Activated T-helper 17 cell treated with anti-CD3 and anti-CD28 coated beads, Interleukin-2, amount 50 U/mL, for 72 hours (primary cell): ENCODE measurements at regions not wholly inside any gene's neighbourhood (a gene's known extent, or its start where the extent isn't known, plus 50 kb on each side); places are given as distances from the start of the nearest gene placed in this dataset.
"Not testable (repeated sequence)": the region's sequence is repeated elsewhere in the genome, so short reads cannot be mapped to it uniquely, and the experiment has no call there.

Experiments used
- ATAC-seq: fragments of 150-1000 bp; cut with Tn5 transposase; replicated peaks from 2 replicates; pipeline ENCODE4 v1.10.0; 2021; ENCODE audit warnings: mild to moderate bottlenecking, moderate library complexity
- H3K27ac Mint-ChIP-seq: one replicate; pipeline ENCODE4 v1.8.0; 2022; ENCODE audit warnings: mixed read lengths
- H3K27me3 Mint-ChIP-seq: one replicate; pipeline ENCODE4 v1.8.0; 2022; ENCODE audit warnings: mixed read lengths
- H3K36me3 Mint-ChIP-seq: one replicate; pipeline ENCODE4 v1.8.0; 2022; ENCODE audit warnings: low read depth, mild to moderate bottlenecking, mixed read lengths
- H3K4me1 Mint-ChIP-seq: one replicate; pipeline ENCODE4 v1.8.0; 2022; ENCODE audit warnings: mixed read lengths
- H3K4me3 Mint-ChIP-seq: one replicate; pipeline ENCODE4 v1.8.0; 2022; ENCODE audit warnings: mild to moderate bottlenecking, mixed read lengths
- H3K9me3 Mint-ChIP-seq: one replicate; pipeline ENCODE4 v1.8.0; 2022; ENCODE audit warnings: mixed read lengths

GRCh38 chr5:34551911-34552433, 104.2 kb upstream of the RAI14 start:
- no peak for ATAC-seq
- Mint-ChIP-seq H3K36me3 (no peaks in the 10 kb centered on the region), H3K4me1 (no peaks in the 10 kb centered on the region), H3K9me3 (no peaks in the 10 kb centered on the region), H3K27ac (no peak overlapping the region), H3K4me3 (no peak overlapping the region), H3K27me3 (peaks cover 4% of the 10 kb centered on the region)

- Mint-ChIP-seq H3K4me3 (no peak overlapping the region), H3K27me3 (peaks cover 3% of the 10 kb centered on the region), H3K4me1 (no peaks in the 10 kb centered on the region), H3K36me3 (no peaks in the 10 kb centered on the region), H3K9me3 (no peaks in the 10 kb centered on the region), H3K27ac (no peak overlapping the region)
- ATAC-seq: no peak
Measured at GRCh38 chr5:34552686-34553085, 103.4 kb upstream of the RAI14 start.

GRCh38 chr5:34553581-34553980, 102.5 kb upstream of the RAI14 start:
- Mint-ChIP-seq H3K4me1 (no peaks in the 10 kb centered on the region), H3K27ac (no peak overlapping the region), H3K4me3 (no peak overlapping the region), H3K36me3 (no peaks in the 10 kb centered on the region), H3K9me3 (no peaks in the 10 kb centered on the region), H3K27me3 (peaks cover 3% of the 10 kb centered on the region)
- ATAC-seq: no peak

DNA sequence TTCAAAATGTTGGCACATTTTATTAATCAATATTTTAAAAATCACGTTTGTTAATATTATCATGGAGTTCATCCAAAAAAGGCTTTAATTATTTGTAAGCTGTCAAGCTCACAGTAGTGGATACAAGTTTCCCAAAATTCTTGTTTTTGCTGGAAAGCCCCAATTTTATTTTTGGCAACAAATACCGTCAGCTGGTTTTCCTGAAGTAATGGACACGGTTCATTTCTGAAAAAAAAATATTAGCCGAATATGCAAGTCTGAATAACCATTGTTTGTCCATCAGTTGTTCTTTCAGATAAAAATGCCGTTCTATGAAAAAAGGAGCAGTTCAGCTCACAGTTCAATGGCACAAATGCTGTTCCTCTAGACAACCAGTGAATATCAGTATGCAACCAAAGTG, 101.5 kb upstream of the RAI14 start:
- H3K4me3 Mint-ChIP-seq: no peak overlapping the region
- no peak overlapping the region for H3K27ac Mint-ChIP-seq
- no peaks in the 10 kb centered on the region for H3K36me3 Mint-ChIP-seq
- H3K9me3 Mint-ChIP-seq: no peaks in the 10 kb centered on the region
- peaks cover 3% of the 10 kb centered on the region for H3K27me3 Mint-ChIP-seq
- no peak for ATAC-seq
- H3K4me1 Mint-ChIP-seq: no peaks in the 10 kb centered on the region

- H3K9me3 Mint-ChIP-seq: no peaks in the 10 kb centered on the region
- H3K36me3 Mint-ChIP-seq: no peaks in the 10 kb centered on the region
- H3K27me3 Mint-ChIP-seq: peaks cover 2% of the 10 kb centered on the region
- no peak for ATAC-seq
- H3K4me3 Mint-ChIP-seq: no peak overlapping the region
- H3K27ac Mint-ChIP-seq: no peak overlapping the region
- no peaks in the 10 kb centered on the region for H3K4me1 Mint-ChIP-seq
Measured at GRCh38 chr5:34555699-34556508, 100.2 kb upstream of the RAI14 start.

DNA sequence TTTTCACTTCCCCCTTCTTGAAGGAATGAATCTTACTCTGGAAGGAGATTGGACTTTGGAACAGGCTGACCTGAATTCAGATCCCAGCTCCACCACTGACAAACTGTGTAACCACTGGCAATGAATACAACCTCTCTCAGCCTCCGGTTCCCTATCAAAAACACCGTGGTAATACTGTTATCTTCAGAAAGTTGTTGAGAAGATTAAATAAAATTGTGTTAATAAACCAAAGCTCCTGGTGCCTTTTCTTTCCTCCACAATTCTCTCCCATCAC, 99.7 kb upstream of the RAI14 start:
- Mint-ChIP-seq H3K4me3 (no peak overlapping the region), H3K27ac (no peak overlapping the region), H3K9me3 (no peaks in the 10 kb centered on the region), H3K36me3 (no peaks in the 10 kb centered on the region), H3K4me1 (no peaks in the 10 kb centered on the region), H3K27me3 (no peaks in the 10 kb centered on the region)
- no peak for ATAC-seq

DNA sequence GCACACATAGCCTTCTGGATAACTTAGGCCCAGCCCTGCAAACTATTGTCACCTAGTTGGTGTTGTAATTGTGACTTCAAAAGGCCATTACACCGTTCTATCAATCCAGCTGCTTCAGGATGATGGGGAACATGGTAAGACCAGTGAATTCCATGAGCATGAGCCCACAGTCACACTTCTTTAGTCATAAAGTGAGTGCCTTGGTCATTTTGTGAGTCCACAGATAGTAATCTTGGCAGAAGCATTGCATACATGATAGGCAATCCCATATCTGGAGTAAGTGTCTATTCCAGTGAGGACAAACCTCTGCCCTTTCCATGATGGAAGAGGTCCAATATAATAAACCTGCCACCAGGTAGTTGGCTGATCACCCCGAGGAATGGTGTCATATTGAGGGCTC, 94.5 kb upstream of the RAI14 start:
- not testable (repeated sequence) for H3K4me3 Mint-ChIP-seq, H3K27me3 Mint-ChIP-seq, H3K4me1 Mint-ChIP-seq, ATAC-seq, H3K9me3 Mint-ChIP-seq, H3K36me3 Mint-ChIP-seq, H3K27ac Mint-ChIP-seq

- no peak for ATAC-seq
- no peaks in the 10 kb centered on the region for H3K36me3 Mint-ChIP-seq
- H3K27ac Mint-ChIP-seq: no peak overlapping the region
- no peak overlapping the region for H3K4me3 Mint-ChIP-seq
- H3K4me1 Mint-ChIP-seq: no peaks in the 10 kb centered on the region
- no peaks in the 10 kb centered on the region for H3K27me3 Mint-ChIP-seq
- H3K9me3 Mint-ChIP-seq: no peaks in the 10 kb centered on the region
Measured at GRCh38 chr5:34562791-34563190, 93.3 kb upstream of the RAI14 start.

DNA sequence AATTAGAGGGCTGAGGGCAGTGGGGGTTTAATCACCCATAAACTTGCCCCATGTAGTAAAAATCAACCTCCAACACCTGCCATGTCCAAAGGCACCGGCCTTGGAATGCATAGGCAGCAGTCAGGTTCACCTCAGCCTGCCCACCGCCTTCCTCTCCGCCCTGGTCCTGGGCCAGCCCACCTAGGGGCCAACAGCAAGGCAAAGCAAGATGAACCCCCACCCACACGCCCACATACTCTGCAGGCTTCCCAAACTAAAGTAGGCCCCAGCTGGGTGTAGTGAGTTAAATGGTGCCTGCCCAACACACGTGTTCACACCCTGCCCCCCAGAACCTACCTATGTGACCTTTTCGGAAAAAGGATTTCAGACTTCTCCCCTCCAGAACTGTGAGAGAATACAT, 92.9 kb upstream of the RAI14 start:
- Mint-ChIP-seq H3K27ac (no peak overlapping the region), H3K4me3 (no peak overlapping the region), H3K36me3 (no peaks in the 10 kb centered on the region), H3K4me1 (no peaks in the 10 kb centered on the region), H3K27me3 (no peaks in the 10 kb centered on the region), H3K9me3 (no peaks in the 10 kb centered on the region)
- ATAC-seq: no peak

- Mint-ChIP-seq H3K9me3 (no peaks in the 10 kb centered on the region), H3K4me3 (no peak overlapping the region), H3K27me3 (no peaks in the 10 kb centered on the region), H3K27ac (no peak overlapping the region), H3K36me3 (no peaks in the 10 kb centered on the region), H3K4me1 (no peaks in the 10 kb centered on the region)
- no peak for ATAC-seq
Measured at GRCh38 chr5:34563931-34564709, 92.0 kb upstream of the RAI14 start.

- H3K4me1 Mint-ChIP-seq: no peaks in the 10 kb centered on the region
- no peak for ATAC-seq
- H3K27me3 Mint-ChIP-seq: no peaks in the 10 kb centered on the region
- no peaks in the 10 kb centered on the region for H3K9me3 Mint-ChIP-seq
- H3K36me3 Mint-ChIP-seq: no peaks in the 10 kb centered on the region
- H3K4me3 Mint-ChIP-seq: no peak overlapping the region
- no peak overlapping the region for H3K27ac Mint-ChIP-seq
Measured at GRCh38 chr5:34564710-34565235, 91.4 kb upstream of the RAI14 start.

DNA sequence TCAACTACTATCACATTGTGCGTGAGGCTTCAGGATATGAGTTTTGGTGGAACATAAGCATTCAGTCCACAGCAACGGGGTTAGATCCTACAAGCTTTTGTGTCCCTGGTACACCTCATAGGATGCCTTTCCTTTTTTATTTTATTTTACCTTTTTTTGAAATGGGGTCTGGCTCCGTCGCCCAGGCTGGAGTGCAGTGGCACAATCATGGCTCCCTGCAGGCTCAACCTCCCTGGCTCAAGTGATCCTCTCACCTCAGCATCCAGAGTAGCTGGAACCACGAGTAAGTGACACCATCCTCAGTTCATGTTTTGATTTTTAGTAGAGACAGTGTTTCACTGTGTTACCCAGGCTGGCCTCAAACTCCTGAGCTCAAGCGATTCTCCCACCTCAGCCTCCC, 86.0 kb upstream of the RAI14 start:
- ATAC-seq: no peak
- Mint-ChIP-seq H3K27me3 (peaks cover 3% of the 10 kb centered on the region), H3K36me3 (no peaks in the 10 kb centered on the region), H3K27ac (no peak overlapping the region), H3K4me3 (no peak overlapping the region), H3K4me1 (no peaks in the 10 kb centered on the region), H3K9me3 (no peaks in the 10 kb centered on the region)

GRCh38 chr5:34570721-34571676, 85.1 kb upstream of the RAI14 start:
- Mint-ChIP-seq H3K27ac (no peak overlapping the region), H3K4me3 (no peak overlapping the region), H3K36me3 (no peaks in the 10 kb centered on the region), H3K9me3 (no peaks in the 10 kb centered on the region), H3K4me1 (no peaks in the 10 kb centered on the region), H3K27me3 (peaks cover 3% of the 10 kb centered on the region)
- ATAC-seq: no peak

GRCh38 chr5:34571677-34572041, 84.5 kb upstream of the RAI14 start:
- Mint-ChIP-seq H3K27ac (no peak overlapping the region), H3K4me1 (no peaks in the 10 kb centered on the region)
- ATAC-seq: no peak

More at GRCh38 chr5:34571677-34572041, 84.5 kb upstream of the RAI14 start:
- Mint-ChIP-seq H3K4me3 (no peak overlapping the region), H3K27me3 (peaks cover 3% of the 10 kb centered on the region), H3K9me3 (no peaks in the 10 kb centered on the region), H3K36me3 (no peaks in the 10 kb centered on the region)
